Esophagus squamous epithelium (tissue), 4 donors: ENCODE measurements at regions not wholly inside any gene's neighbourhood (a gene's known extent, or its start where the extent isn't known, plus 50 kb on each side); places are given as distances from the start of the nearest gene placed in this dataset.

Experiments
- CTCF ChIP-seq, 6 experiments: fragments of 450-650 bp in 4 of 6; fragments of 200-600 bp in 2 of 6; sonication (generic) in 2 of 6; IDR thresholded peaks; one replicate each; pipeline ENCODE4 v1.5.1; 2016 to 2019; ENCODE audit warnings: antibody characterized with exemption in 6 of 6, mild to moderate bottlenecking in 4 of 6, moderate library complexity in 4 of 6
- POLR2A ChIP-seq, 4 donors: fragments of 450-650 bp; IDR thresholded peaks; one replicate each; pipeline ENCODE4 v1.6.1; 2017; ENCODE audit warnings: antibody characterized with exemption in 4 of 4, mild to moderate bottlenecking in 4 of 4, moderate library complexity in 3 of 4

- TF ChIP-seq CTCF (IDR thresholded peaks at IDR 0.05) (no peak), POLR2A (IDR thresholded peaks at IDR 0.05) (no peak)
Observed at GRCh38 chr7:9120331-9120730, 686.9 kb downstream of the NXPH1 start.
